Activated naive CD4-positive, alpha-beta T cell treated with anti-CD3 and anti-CD28 coated beads, Interleukin-2, amount 50 U/mL, for 72 hours (primary cell): ENCODE measurements at regions not wholly inside any gene's neighbourhood (a gene's known extent, or its start where the extent isn't known, plus 50 kb on each side); places are given as distances from the start of the nearest gene placed in this dataset.

Source experiments
- ATAC-seq, 2 donors: fragments of 150-1000 bp; cut with Tn5 transposase; 2 replicates each; pipeline ENCODE4 v1.10.0; 2021; ENCODE audit warnings: mild to moderate bottlenecking in 2 of 2, moderate library complexity in 2 of 2
- DNase-seq, 2 donors: peaks; one replicate each; pipeline ENCODE4 v3.0.0; 2021 to 2022; ENCODE audit warnings: low spot score in 2 of 2
- H3K27ac Mint-ChIP-seq, 2 donors: one replicate each; pipeline ENCODE4 v1.8.0; 2022; ENCODE audit warnings: mild to moderate bottlenecking in 2 of 2, mixed read lengths in 2 of 2
- H3K36me3 Mint-ChIP-seq, 2 donors: one replicate each; pipeline ENCODE4 v1.8.0; 2022; ENCODE audit warnings: mixed read lengths in 2 of 2
- H3K9me3 Mint-ChIP-seq, 2 donors: one replicate each; pipeline ENCODE4 v1.8.0; 2022; ENCODE audit warnings: mixed read lengths in 2 of 2

GRCh38 chr18:60174832-60175231, 197.7 kb downstream of the MC4R start:
- Mint-ChIP-seq H3K9me3 (no peaks in the 10 kb centered on the region), H3K27ac (no peak overlapping the region), H3K36me3 (no peaks in the 10 kb centered on the region)
- ATAC-seq (no peak), DNase-seq (no peak)

GRCh38 chr18:60172030-60172429, 200.5 kb downstream of the MC4R start:
- DNase-seq (no peak), ATAC-seq (no peak)
- H3K36me3 Mint-ChIP-seq: no peaks in the 10 kb centered on the region
- H3K9me3 Mint-ChIP-seq: no peaks in the 10 kb centered on the region
- no peak overlapping the region for H3K27ac Mint-ChIP-seq

- DNase-seq (no peak), ATAC-seq (no peak)
- Mint-ChIP-seq H3K36me3 (no peaks in the 10 kb centered on the region), H3K9me3 (peaks cover 4% of the 10 kb centered on the region in 2 donors), H3K27ac (no peak overlapping the region)
Measured at GRCh38 chr18:60163622-60164021, 209.0 kb downstream of the MC4R start.

GRCh38 chr18:60162388-60162787, 210.2 kb downstream of the MC4R start:
- Mint-ChIP-seq H3K36me3 (no peaks in the 10 kb centered on the region), H3K9me3 (peaks cover 4% of the 10 kb centered on the region in 2 donors), H3K27ac (no peak overlapping the region)
- no peak for DNase-seq
- ATAC-seq: no peak

GRCh38 chr18:60157810-60158209, 214.8 kb downstream of the MC4R start:
- peaks cover 0 to 9% of the 10 kb centered on the region in 2 donors for H3K9me3 Mint-ChIP-seq
- no peaks in the 10 kb centered on the region for H3K36me3 Mint-ChIP-seq
- H3K27ac Mint-ChIP-seq: no peak overlapping the region
- DNase-seq (no peak), ATAC-seq (no peak)

- ATAC-seq (no peak), DNase-seq (no peak)
- H3K27ac Mint-ChIP-seq: no peak overlapping the region
- H3K9me3 Mint-ChIP-seq: peaks cover 0 to 9% of the 10 kb centered on the region in 2 donors
- no peaks in the 10 kb centered on the region for H3K36me3 Mint-ChIP-seq
Measured at GRCh38 chr18:60153376-60153775, 219.2 kb downstream of the MC4R start.

GRCh38 chr18:60149316-60149715, 223.3 kb downstream of the MC4R start:
- no peak overlapping the region for H3K27ac Mint-ChIP-seq
- peaks cover 0 to 8% of the 10 kb centered on the region in 2 donors for H3K9me3 Mint-ChIP-seq
- ATAC-seq: no peak

GRCh38 chr18:60147323-60147722, 225.3 kb downstream of the MC4R start:
- Mint-ChIP-seq H3K36me3 (no peaks in the 10 kb centered on the region), H3K27ac (no peak overlapping the region), H3K9me3 (no peaks in the 10 kb centered on the region)
- DNase-seq: no peak
- no peak for ATAC-seq

More at GRCh38 chr18:60149316-60149715, 223.3 kb downstream of the MC4R start:
- no peak for DNase-seq
- no peaks in the 10 kb centered on the region for H3K36me3 Mint-ChIP-seq

- peak in 1 of 2 donors; percentile 20 for ATAC-seq
Measured at GRCh38 chr18:60146220-60146960, 226.2 kb downstream of the MC4R start.

GRCh38 chr18:60145776-60146175, 226.8 kb downstream of the MC4R start:
- DNase-seq (no peak), ATAC-seq (no peak)
- Mint-ChIP-seq H3K36me3 (no peaks in the 10 kb centered on the region), H3K9me3 (no peaks in the 10 kb centered on the region), H3K27ac (no peak overlapping the region)

More at GRCh38 chr18:60146220-60146960, 226.2 kb downstream of the MC4R start:
- Mint-ChIP-seq H3K36me3 (no peaks in the 10 kb centered on the region), H3K27ac (no peak overlapping the region), H3K9me3 (no peaks in the 10 kb centered on the region)
- no peak for DNase-seq

- H3K9me3 Mint-ChIP-seq: peaks cover 11 to 13% of the 10 kb centered on the region in 2 donors
- no peaks in the 10 kb centered on the region for H3K36me3 Mint-ChIP-seq
- DNase-seq (no peak), ATAC-seq (no peak)
- no peak overlapping the region for H3K27ac Mint-ChIP-seq
Measured at GRCh38 chr18:60134806-60135205, 235.0 kb downstream of the PMAIP1 start.

GRCh38 chr18:60130284-60130683, 230.5 kb downstream of the PMAIP1 start:
- Mint-ChIP-seq H3K36me3 (no peaks in the 10 kb centered on the region), H3K27ac (no peak overlapping the region), H3K9me3 (peaks cover 4 to 6% of the 10 kb centered on the region in 2 donors)
- ATAC-seq (no peak), DNase-seq (no peak)

GRCh38 chr18:60123031-60123430, 223.2 kb downstream of the PMAIP1 start:
- ATAC-seq (no peak), DNase-seq (no peak)
- no peaks in the 10 kb centered on the region for H3K36me3 Mint-ChIP-seq
- no peak overlapping the region for H3K27ac Mint-ChIP-seq
- H3K9me3 Mint-ChIP-seq: peaks cover 0 to 7% of the 10 kb centered on the region in 2 donors

GRCh38 chr18:60122339-60122738, 222.5 kb downstream of the PMAIP1 start:
- Mint-ChIP-seq H3K36me3 (no peaks in the 10 kb centered on the region), H3K27ac (no peak overlapping the region), H3K9me3 (peaks cover 0 to 7% of the 10 kb centered on the region in 2 donors)
- DNase-seq: no peak
- no peak for ATAC-seq

- DNase-seq (no peak), ATAC-seq (no peak)
- Mint-ChIP-seq H3K9me3 (peaks cover 4 to 7% of the 10 kb centered on the region in 2 donors), H3K36me3 (no peaks in the 10 kb centered on the region), H3K27ac (no peak overlapping the region)
Measured at GRCh38 chr18:60120231-60120750, 220.5 kb downstream of the PMAIP1 start.

- H3K36me3 Mint-ChIP-seq: no peaks in the 10 kb centered on the region
- ATAC-seq: no peak
Measured at GRCh38 chr18:60117321-60117720, 217.5 kb downstream of the PMAIP1 start.

GRCh38 chr18:60113396-60113795, 213.6 kb downstream of the PMAIP1 start:
- Mint-ChIP-seq H3K36me3 (no peaks in the 10 kb centered on the region), H3K27ac (no peak overlapping the region), H3K9me3 (peaks cover 0 to 7% of the 10 kb centered on the region in 2 donors)
- DNase-seq: no peak
- no peak for ATAC-seq

More at GRCh38 chr18:60117321-60117720, 217.5 kb downstream of the PMAIP1 start:
- Mint-ChIP-seq H3K27ac (no peak overlapping the region), H3K9me3 (peaks cover 4 to 7% of the 10 kb centered on the region in 2 donors)
- DNase-seq: no peak

- no peak for DNase-seq
- no peak for ATAC-seq
- no peak overlapping the region for H3K27ac Mint-ChIP-seq
- peaks cover 0 to 7% of the 10 kb centered on the region in 2 donors for H3K9me3 Mint-ChIP-seq
- H3K36me3 Mint-ChIP-seq: no peaks in the 10 kb centered on the region
Measured at GRCh38 chr18:60112369-60112768, 212.6 kb downstream of the PMAIP1 start.
